SW 1271 (cell line): ENCODE measurements at regions not wholly inside any gene's neighbourhood (a gene's known extent, or its start where the extent isn't known, plus 50 kb on each side); places are given as distances from the start of the nearest gene placed in this dataset.
"Not testable (repeated sequence)": the region's sequence is repeated elsewhere in the genome, so short reads cannot be mapped to it uniquely, and the experiment has no call there.

Experiments used
- DNase-seq, 2 experiments: peaks; one replicate each; lab custom pipeline; 2025; lab: John Stamatoyannopoulos, UW

DNA sequence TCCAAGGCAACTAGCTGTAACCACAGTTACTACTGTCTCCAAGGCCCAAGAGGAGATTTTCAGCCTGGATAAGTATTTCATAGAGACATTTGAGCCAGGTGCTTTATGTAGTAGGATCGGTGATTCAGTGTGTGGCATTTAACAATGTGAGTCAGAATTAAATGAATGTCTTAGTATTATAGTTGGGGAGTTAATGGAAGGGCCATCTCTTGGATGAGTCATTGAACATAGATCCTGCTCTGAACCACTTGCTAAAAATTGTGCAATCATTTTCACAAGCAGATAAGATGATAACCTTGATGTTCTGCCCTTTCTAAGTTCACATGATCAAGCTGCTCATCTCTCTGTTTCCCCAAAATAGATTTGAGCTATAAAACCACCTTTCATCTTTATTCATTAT, 668.9 kb upstream of the CITED2 start:
- DNase-seq, result peak; percentile 81 to 94

DNA sequence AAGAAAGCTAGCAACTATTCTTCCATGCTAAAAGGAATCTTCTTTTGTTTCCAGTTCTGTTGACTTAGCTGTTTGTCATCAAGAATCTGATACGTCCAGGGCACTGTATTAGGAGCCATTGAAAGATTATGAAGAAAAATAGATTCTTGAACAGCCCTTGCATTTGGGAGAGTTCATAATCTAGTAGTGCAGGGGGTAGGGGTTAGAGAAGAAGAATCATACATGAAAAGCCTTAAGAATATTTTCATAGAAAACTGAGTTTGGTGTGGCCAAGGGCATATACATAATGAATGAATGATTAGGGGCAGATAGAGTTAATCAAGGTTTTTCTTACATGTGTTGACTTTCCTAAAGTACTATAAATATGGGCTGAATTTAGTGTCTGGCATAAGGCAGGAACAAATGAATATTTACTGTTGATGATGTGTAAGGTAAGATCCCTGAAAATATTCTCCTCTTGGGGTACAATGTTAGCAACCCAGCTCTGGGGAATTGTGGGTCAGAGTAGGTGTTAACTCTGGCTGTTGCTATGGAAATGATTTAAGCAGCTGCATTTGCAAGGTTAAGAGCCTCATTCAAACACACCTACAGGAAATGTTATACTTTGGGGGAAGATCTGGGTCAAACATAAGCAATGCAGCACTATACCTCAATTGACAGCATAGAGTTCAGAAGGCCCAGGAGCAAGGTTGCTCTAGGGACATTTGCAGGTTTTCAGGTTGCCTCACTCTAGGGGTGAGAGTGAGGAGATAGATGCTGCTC, 667.3 kb upstream of the CITED2 start:
- no peak for DNase-seq

DNA sequence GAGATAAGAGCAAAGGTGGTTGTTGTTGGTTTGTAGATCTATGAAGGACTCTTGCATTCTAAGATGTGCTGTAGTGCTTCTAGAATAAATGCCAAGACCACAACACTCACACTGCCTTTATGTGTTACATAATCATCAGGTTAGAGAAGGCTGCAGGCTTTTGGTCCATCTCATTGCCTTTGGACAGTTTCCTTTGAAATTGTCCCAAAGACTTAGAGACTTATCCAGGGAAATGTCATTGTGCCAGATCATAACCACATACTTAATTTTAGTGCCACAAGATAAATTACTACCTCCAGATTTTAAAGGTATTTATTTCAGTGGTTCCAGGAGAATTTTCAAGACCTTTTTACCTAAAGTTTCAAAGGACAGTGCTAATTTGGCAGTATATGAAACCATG, 666.6 kb upstream of the CITED2 start:
- DNase-seq, result no peak

DNA sequence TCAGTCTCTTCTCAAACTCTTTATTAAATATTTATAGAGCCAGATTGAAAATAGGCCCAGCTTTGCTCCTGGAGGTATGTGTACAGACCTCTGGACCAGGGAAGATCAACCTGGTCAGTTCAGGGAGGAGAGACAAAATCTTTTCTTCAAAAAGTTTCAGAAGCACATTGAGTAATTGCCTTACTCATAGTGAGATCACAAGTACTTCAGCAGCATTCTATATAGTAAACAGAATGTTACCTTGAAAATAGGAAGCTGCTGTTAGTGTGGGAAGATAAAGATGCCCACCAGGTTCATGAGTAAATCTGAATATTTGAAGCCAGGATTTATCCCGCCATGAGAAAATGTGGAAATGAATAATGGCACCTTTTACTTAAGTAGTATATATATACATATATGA, 665.9 kb upstream of the CITED2 start:
- DNase-seq, result peak in 1 of 2 experiments; percentile 30

DNA sequence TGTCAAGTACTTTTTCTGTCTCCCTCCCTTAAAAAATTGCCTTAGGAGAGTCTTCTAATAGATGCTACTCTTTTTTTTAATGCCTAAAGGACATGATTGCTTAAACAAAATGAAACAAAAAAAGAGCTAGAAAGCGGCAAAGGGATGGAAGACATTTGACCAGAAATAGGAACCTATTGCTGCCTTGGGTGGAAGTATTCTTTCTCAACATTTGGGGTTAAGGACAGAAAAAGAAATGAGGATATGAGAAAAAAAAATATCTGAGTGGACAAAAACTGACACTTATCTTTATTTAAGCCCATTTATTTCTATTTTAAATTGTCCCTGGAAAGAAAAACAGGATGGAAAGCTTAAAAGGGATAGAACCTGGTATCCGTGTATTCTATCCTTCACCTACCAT, 664.9 kb upstream of the CITED2 start:
- no peak for DNase-seq

DNA sequence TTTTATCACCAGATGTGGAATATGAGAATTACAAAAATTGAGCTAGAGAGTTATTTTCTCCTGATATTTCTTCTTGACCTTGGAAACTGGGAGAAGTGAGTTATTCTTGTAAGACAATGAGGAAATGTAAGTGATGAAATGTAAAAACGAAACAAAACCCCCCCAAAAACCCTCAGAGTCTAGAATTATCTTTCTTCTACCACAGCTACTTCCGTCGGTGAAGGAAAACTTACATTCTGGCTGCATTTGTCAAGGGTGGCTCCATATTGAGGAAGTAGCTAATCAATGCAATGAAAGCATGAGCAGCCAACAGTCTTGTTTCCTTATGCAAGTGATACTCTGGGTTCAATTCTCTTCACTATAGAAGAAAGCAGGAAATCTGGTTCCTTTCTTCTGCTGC, 661.7 kb upstream of the CITED2 start:
- DNase-seq, result no peak

DNA sequence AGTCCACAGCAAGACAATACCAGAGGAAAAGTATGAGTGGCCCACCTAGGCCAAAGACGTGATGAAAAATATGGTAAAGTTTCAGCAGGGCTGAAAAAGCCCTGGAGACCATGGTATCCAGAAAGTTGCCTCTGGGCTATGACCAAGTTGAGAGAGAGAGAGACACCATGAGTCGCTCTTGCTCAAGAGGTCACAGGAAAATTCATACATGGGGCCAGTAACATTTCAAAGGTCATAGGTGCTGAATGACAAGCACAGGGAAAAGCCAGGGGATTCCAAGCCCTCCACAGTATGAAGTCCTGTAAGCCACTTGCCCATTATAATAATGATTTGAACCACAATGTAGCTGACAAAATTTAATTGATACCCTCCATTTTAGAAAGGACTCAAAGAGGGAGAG, 657.7 kb upstream of the CITED2 start:
- DNase-seq, result no peak

DNA sequence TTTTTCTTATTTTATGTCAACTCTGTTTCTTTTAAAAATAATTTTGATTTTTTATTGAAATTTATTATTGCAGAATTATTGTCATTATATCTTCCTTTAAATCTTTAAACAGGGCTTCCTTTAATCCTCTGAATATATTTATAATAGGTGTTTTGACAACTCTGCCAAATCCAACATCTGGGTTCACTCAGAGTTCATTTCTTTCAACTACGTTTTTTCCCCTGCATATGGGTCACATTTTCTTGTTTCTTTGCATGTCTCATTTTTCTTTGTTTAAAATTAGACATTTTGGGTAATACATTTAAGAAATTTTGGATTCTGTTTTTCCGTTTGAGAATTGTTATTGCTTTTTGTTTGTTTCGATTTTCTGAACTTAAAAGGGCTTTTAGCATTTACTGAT, 655.1 kb upstream of the CITED2 start:
- no peak for DNase-seq

DNA sequence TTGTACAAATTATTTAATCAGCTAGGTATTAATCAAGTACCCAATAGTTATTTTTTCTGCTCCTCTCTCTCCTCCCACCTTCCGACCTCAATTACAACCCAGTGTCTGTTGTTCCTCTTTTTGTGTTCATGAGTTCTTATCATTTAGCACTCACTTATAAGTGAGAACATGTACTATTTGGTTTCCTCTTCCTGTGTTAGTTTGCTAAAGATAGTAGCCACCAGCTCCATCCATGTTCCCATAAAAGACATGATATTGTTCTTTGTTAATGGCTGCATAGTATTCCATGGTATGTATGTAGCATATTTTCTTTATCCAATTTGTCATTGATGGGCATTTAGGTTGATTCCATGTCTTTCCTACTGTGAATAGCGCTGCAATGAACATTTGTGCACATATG, 652.8 kb upstream of the CITED2 start:
- no peak for DNase-seq

DNA sequence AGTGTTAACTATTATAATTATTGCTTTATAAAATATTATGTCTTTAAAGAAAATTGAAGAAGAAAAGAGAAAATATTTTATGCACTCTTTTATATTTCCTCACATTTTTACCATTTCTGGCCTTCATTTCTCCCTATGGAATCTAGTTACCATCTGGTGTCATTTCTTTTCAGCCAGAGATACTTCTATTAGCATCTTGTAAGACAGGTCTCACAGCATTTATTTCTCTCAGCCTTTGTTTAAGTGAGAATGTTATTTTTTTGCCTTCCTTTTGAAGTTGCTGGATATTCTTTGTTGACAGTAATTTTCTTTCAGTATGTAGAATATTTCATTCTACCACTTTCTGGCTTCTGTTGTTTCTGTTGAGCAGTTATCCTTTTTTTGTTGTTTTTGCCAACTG, 652.1 kb upstream of the CITED2 start:
- DNase-seq, result no peak

DNA sequence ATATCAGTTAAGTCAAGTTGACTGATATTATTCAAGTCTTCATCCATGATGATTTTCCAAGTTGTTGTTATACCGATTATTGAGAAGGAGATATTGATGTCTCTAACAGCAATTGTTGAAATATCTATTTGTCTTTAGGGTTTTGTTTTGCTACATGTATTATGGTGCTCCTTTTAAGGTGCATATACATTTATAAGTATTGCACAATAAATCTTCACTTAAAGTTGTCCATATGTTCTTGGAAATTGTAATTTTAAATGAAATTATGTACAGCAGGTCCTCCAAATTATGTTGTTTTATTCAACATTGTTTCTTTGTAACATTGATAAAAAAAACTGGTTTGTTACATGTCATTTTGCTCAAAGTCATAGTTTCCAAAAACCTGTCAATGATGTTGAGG, 650.7 kb upstream of the CITED2 start:
- DNase-seq, result no peak

DNA sequence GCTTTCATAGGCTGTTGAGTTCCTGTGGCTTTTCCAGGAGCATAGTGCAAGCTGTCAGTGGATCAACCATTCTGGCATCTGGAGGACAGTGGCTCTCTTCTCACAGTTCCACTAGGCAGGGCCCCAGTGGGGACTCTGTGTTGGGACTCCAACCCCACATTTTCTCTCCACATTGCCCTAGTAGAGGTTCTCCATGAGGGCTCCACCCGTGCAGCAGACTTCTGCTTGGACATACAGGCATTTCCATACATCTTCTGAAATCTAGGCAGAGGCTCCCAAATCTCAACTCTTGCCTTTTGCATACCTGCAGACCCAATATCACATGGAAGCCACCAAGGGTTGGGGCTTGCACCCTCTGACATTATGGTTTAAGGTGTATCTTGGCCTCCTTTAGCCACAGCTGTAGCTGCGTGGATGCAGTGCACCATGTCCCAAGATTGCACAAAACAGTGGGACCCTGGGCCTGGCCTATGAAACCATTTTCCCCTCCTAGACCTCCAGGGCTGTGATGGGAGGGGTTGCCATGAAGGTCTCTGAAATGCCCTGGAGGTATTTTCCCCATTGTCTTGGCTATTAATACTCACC, 645.9 kb upstream of the CITED2 start:
- no peak for DNase-seq

DNA sequence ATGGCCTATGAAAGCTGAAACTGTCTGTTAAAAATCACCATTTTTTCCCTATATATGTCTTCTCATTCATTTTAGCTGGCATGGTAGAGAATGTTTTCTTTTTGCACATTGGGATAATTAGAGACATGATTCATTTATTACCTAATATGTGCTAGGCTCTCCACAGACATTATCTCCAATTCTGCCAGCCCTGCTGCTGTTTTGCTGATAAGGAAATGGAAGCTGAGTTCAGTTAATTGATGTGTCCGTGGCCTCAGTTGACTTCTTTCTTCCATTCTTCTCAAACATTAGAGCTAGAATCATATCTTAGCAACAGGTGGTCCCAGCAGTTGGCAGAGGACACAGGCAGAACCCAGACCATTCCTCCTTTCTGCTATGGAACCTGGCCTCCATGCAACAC, 644.1 kb upstream of the CITED2 start:
- no peak for DNase-seq

DNA sequence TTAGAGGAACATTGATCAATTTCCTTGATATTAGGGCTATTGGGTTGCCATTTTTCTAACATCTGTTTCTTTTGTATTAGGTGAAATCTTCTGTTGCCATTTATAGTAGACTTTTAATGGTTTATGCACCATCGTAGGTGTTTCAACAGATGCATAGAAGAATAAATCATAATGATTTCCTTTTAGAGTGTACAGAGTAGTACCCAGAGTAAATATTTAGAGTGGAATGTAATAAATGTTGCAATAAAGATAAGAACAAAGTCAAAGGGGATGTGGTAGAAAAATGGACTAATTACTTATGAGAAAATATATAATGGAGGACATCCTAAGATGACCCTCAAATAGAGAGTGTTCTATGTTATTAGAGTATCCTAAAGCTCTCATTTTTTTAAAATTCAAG, 643.0 kb upstream of the CITED2 start:
- DNase-seq, result no peak

DNA sequence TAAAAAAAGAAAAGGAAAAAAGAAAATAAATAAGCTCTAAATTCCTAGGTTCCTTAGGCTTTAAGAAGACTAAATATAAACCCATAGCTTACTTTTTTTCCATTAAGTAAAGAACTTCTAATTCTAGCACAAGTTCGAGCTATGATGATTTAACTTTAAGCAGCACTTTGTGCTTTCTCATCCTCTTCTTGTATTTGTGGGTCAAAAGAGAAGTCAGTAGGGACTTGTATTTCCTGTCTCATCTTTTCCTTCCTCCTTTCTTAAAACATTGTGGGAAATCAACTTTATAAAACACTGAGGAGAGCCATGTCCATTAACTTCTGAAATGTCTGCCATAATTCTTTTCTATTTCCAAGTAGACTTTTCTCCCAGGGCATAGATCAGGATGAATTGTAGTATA, 637.7 kb upstream of the CITED2 start:
- no peak for DNase-seq

DNA sequence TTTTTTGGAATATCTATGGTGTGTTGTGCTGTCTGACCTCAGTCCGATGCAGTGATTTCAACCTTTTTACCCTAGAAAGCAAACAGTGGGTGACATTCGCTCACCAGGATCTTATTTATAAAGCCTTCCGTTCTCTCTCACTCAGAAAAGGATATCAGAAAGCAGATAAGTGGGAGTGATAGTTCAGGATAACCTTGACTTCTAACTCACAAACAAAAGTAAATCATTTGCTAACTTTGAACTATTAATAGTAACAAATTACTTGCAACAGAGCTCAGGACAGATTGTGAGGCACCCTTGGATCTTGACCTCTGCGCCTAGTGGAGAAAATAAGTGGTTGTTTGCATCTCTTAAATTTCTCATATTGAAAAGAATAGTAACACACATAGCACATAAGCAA, 637.1 kb upstream of the CITED2 start:
- DNase-seq, result no peak

DNA sequence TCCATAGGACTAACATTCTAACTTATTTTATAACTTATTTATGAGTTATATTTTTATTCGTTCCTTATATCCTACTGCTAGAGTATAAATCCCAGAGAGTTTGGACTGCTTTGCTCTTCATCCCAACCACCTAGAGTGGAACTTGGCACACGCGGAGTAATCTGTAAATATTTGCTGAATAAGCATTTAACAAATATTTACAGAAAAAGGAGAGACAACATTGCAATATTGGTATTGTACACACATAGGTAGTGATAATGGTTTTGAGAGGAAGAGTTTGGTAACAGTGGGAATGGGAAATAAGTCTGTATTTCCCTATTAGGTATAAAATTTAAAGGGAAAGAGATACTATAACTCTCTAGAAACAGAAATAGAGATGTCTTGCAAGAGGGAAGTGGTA, 634.8 kb upstream of the CITED2 start:
- no peak for DNase-seq

DNA sequence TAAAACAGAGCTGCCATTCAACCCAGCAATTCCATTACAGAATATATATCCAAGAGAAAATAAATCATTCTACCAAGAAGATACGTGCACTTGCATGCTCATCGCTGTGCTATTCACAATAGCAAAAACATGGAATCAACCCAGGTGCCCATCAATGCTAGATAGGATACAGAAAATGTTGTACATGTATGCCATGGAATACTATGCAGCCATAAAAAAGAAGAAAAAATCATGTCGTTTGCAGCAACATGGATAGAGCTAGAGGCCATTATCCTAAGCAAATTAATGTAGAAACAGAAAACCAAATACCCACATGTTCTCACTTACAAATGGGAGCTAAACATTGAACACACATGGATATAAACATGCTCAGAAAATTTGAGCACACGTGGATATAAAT, 633.1 kb upstream of the CITED2 start:
- DNase-seq, result no peak

DNA sequence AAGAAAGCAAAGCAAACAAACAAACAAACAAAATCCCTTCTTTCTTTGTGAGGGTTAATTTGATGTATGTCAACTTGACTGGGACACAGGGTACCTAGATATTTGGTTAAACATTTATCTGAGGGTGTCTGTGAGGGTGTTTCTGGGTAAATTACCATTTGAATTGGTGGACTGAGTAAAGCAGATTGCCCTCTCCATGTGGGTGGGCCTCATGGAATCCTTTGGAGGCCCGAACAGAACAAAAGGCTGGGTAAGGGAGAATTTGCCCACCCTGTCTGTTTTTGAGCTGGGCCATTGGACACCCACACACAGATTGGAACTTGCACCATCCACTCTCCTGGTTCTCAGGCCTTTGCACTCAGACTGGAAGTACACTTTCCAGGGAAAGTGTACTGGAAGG, 628.8 kb upstream of the CITED2 start:
- DNase-seq, result no peak

DNA sequence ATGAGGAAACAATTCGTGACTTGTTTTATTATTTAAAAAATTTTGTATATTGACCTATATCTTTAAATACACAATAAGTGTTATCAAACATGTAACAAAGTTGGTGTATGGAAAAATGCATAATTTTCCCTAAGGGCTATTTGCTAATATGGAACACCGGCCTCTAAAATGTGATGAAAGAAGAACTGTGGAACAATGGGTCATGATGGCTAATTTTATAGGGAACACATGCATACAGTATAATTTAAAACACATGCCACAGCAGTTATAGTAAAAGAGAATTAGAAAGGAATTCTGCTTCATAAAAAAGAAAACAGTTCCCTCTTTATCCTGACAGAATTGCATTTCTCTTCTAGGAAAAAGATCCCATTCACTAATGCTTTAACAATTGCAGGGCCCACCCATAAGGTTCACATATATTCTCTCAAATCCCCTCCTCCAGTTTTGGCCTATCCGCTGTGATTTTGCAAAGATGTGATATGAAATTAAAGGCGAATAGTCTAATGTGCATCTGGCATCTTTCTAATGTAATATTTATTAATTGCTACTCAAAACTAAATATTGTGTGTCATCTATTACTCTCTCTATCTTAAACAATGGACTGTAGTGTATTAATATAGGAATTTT, 628.1 kb upstream of the CITED2 start:
- DNase-seq, result no peak

DNA sequence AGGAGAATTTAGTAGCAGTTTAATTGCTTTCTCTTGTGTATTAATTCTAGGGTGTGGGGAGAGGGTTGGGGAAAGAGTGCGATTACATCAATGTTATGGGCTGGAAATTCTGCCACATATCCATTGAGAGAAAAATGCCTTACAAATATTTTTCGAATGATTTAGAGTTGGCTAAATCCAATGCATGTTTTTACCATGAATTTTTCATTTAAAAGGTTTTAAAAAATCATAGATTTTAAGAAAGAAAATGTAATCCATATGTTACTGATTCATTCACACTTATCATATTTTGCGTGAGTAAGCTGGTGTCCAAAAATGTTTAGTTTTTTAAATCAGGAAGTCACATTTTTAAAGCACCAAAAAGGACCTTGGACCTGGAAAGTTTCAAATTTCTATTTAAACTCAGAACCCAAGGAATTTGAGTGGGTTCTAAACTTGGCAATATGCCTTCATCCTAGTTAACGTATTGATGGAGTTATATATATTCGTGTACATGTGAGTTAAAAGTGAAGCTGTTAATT, 627.4 kb upstream of the CITED2 start:
- DNase-seq, result no peak

DNA sequence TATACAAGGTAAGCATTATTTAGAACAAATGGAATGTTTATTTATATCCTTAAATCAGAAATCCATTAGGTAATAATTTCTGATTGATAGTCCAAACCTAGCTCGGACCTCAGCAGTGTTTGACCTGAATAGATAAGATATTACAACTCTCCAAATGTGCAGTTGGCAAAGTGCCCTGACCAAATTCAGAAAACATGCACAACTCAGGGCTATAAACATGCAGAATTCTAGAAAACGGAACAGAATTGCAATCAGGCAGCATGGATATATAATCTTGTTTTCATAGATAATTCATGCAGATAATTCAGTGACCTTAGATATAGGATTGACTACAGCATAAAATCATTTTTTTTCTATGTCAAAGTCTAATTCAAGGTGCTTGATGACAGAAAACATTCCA, 626.6 kb upstream of the CITED2 start:
- no peak for DNase-seq

DNA sequence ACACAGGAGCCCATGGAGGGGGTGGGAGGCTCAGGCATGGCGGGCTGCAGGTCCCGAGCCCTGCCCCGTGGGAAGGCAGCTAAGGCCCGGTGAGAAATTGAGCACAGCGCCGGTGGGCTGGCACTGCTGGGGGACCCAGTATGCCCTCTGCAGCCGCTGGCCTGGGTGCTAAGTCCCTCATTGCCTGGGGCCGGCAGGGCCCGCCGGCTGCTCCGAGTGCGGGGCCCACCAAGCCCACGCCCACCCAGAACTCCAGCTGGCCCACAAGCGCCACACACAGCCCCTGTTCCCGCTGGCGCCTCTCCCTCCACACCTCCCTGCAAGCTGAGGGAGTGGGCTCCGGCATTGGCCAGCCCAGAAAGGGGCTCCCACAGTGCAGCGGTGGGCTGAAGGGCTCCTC, 625.2 kb upstream of the CITED2 start:
- DNase-seq, result not testable (repeated sequence)
